Activated CD4-positive, CD25-positive, alpha-beta regulatory T cell treated with anti-CD3 and anti-CD28 coated beads, Interleukin-2, amount 50 U/mL, for 24 hours (primary cell): ENCODE measurements at regions not wholly inside any gene's neighbourhood (a gene's known extent, or its start where the extent isn't known, plus 50 kb on each side); places are given as distances from the start of the nearest gene placed in this dataset.
"Not testable (repeated sequence)": the region's sequence is repeated elsewhere in the genome, so short reads cannot be mapped to it uniquely, and the experiment has no call there.

ENCODE experiments used
- ATAC-seq, 2 donors: fragments of 150-1000 bp; cut with Tn5 transposase; one replicate each; pipeline ENCODE4 v1.10.0; 2021; ENCODE audit warnings: mild to moderate bottlenecking in 1 of 2, moderate library complexity in 1 of 2

DNA sequence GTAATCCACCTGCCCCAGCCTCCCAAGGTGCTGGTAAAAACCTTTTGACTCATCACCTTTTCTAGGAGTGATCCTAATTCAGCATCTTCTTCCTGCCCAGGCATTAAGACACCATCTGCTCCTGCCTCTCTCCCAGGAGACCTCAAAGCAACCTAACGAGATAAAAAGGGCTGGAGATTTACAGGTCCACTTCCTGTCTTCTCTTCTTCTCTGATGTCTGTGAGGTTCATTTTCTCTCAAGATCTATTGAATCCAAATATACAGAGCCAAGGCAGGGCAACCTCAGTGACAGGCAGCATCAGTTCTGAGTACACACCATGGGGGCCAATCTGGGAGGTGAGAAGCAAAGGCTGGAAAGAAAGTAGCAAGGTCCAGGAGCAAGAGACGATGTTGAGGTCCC lies 219.4 kb downstream of the SETD4 start:
- no peak for ATAC-seq

DNA sequence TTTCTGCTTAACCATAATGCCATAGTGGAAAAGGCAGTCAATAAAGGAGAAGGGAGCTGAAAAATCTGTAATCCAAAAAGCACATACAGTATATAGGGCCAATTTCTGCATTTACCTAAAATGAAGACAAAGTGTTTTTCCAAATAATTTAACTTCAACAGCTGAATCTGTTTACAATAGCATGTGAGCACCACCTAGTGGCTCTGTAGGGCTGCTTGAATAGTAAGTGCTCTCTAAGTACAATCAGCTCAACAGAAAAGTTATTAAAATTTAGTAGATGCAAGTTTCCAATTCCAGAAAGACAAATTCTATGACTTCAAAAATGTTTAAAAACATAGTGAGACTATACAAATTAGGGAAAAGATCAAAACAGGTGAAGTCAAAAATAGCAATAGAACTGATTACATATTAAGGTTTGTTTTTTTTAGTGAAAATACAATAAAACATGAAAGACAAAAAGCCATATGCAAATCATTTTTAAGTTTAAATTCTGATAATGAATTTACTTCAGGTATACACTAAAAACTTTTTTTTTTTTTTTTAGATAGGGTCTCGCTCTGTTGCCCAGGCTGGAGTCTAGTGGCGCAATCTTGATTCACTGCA lies 220.0 kb downstream of the SETD4 start:
- peak; percentile 38 to 51 for ATAC-seq

DNA sequence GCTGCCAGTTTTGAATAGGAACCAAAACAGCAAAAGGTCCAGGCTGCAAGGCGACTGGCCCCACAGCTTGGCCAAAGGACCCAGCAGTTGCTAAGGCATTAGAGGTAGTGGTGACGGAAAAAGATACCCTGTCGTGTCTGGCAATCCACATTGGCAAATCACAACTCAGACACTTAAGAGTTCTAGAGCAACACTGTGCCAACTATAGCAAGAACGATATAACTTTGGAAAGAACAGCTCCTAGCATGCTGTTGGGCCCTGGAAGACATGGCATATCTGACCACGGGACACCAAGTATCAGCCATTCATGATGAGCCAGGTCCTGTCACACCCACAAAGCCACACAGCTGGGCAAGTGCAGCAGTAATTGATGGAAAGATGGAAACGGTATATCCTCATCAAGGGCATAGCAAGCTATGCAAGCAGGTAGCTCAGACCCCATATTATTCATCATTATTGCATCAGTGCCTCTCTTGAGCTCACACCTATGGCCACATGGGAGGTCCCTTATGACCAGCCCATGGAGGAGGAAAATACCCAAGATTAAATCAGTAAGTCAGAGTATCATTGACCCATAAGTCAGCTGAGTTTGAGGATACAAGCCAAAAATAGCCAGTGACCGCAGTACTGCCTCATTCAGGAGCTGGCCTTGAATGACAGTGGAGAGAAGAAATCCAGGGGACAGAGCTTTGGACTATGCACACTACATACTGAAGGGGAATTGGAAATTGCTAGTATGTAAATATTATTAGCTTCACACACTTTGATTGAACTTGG lies 221.2 kb downstream of the SETD4 start:
- no peak for ATAC-seq

DNA sequence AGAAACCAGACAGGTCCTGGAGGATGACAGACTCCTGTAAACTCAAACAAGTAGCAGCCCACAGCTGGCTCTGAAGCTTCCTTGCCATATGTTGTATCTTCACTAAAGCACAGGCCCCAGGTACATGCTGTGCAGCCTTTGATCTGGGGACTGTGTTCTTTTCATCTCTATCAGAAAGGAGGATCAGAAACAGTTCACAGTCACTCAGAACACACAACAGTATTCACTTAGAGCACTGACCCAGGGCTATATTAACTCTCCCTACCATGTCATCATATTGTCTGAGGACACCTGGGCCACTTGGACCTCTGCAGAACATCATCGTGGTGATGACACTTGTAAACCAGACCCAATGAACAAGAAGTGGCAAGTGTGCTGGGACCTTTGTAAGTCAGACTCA lies 222.0 kb downstream of the SETD4 start:
- no peak for ATAC-seq

DNA sequence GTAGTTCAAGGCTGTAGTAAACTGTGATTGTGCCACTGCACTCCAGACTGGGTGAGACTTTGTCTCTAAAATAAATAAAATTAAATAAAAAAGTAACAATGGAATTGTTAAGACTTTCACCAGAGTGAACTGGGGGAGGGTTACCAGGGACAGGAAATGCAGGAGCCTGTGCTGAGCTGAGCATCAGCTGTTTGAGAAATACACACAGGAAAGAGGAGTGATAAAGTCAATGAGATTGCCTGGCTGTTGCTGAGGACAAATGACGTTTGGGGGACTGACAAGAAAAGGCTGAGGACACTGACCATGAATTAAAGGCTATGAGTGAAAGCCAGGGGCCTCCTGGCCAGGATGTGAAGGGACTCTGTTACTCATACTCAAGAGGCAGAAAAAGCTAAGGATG lies 226.3 kb downstream of the SETD4 start:
- no peak for ATAC-seq

DNA sequence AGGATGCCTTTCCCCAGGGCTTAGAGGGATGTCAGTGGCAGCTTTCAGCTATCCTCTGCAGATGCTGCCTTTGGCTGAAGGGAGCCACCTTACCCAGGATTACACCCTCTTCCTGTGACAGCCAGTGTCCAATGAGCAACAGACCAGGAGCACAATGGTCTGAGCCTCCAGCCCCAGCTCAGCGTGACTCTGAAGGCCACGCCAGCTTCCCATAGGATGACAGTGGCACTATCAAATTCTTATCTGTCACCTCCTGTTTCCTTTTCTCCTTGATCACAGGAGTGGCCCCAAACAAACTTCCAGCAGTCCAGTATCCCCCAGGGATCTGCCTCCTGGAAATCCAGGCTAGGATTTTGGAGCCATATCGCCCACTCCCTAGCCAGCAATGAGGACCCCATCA lies 226.9 kb downstream of the SETD4 start:
- ATAC-seq = no peak

DNA sequence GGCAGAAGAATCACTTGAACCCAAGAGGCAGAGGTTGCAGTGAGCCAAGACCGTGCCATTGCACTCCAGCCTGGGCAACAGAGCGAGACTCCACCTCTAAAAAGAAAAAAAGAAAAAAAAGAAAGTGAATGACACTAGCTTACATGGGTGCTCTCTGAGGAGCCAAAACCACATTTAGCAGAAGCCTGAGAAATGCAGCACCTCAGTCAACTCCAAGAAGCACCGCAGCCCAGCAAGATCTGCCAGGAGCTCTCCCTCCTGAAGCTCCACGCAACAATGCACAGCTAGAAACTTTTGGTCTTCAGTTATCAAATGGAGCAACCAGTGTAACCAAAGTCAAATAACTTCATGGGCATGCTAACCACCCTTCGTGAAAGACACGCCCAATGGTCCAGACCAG lies 229.1 kb downstream of the SETD4 start:
- ATAC-seq = no peak

DNA sequence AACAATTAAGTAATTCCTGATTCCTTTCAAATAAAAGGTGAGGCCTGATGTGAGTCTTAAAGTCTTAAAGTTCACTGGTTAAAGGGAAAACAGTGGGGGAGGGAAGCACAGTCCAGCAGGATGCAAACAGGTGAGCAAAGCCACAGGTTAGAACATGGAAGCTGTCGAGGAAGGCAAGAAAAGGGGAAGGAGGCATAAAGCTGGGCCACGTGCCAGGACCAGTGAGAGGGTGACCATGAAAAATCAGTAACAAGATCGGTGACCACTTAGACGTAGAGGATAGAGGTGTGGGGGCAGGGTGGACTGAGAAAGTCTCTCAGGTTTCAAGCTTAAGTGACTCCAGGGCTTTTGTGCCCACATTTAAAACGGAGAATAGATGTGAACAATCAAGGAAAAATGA lies 231.3 kb downstream of the SETD4 start:
- ATAC-seq = no peak

DNA sequence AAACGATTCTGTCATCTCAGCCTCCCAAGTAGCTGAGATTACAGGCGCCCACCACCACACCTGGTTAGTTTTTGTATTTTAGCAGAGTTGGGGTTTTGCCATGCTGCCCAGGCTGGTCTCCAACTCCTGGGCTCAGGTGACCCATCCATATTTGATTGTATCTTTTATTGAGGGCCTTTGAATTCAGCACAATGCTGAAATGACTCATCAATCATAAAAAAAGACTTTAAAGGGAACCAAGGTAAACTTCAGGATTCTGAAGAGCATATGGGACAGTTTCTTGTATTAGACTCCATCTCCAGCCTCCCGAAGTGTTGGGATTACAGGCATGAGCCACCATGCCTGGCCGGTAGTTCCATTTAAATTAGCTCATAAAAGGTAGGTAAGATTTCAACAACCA lies 232.2 kb downstream of the SETD4 start:
- ATAC-seq = no peak

DNA sequence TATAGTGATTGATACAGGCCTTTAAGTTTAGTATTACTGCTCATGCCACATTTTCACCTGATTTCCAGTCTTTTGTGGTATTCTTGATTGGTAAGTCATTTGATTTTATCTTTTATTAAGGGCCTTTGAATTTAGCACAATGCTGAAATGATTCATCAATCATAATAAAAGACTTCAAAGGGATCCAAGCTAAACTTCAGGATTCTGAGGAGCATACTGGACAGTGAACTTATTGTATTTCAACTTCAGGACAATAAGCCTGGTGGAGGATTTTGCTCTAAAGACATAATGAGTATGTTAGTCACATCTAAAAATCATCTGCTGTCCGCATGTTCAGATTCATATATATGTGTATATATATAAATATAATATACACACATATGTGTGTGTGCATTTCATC lies 233.3 kb downstream of the SETD4 start:
- ATAC-seq = no peak

DNA sequence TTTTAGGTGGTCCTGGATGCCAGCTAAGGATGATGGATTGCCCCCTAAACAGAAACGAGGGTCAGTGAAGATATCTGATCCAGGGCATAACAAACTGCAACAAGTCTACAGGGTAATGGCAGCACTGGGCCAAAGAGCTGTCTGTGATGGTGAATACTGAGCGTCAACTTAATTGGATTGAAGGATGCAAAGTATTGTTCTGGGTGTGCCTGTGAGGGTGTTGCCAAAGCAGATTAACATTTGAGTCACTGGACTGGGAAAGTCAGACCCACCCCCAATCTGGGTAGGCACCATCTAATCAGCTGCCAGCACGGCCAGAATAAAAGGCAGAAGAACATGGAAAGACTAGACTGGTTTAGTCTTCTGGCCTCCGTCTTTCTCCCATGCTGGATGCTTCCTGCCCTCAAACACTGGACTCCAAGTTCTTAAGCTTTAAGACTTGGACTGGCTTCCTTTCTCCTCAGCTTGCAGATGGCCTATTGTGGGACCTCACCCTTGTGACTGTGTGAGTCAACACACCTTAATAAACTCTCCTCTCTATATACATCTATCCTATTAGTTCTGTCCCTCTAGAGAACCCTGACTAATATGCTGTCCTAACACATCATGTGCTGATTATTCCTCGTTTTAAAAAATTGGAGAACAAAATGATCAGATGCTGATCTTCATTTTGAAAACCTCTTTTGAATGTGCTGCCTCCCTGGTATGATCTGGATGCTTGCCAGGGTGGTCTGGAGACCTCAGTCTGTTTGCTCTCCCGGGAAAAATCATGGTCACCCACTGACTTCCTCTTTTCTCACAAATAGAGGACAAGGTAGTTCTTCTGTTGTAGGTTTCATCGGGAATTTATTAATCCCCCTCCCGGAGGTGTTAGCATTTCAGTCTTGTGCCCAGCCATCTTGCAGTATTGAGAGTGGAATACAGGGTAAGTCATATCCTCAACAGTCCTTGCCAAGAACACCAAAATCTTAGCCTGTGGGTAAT lies 234.7 kb downstream of the SETD4 start:
- no peak for ATAC-seq

DNA sequence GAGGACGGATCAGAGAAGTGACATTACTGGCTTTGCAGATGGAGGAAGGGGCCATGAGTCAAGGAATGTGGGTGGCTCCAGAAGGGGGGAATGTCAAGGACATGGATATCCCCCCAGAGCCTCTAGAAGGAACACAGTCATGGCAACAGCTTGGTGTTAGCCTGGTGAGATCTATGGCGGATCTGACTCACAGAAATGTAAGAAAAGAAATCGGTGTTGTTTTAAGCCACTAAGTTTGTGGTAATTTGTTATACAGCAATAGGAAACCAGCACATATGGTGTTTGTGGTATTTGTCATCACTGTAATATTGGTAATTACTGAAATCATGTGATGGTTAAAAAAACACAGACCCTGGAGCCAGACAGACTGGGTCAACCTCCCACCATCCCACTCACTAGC lies 236.2 kb downstream of the SETD4 start:
- ATAC-seq = no peak

DNA sequence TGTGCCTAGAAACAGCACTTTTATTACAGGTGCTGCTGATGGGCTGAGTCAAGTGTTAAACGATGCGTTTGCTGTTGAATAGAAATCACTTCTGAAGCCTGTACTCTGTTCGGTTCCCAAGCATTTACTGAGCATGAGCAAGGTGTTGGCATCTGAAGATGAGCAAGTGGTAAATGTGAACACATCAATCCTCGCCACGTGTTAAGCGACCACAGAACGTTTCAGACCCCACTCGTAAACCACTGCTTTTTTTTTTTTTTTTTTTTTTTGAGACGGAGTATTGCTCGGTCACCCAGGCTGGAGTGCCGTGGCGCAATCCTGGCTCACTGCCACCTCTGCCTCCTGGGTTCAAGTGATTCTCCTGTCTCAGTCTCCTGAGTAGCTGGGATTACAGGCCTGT lies 241.2 kb downstream of the SETD4 start:
- ATAC-seq = no peak

DNA sequence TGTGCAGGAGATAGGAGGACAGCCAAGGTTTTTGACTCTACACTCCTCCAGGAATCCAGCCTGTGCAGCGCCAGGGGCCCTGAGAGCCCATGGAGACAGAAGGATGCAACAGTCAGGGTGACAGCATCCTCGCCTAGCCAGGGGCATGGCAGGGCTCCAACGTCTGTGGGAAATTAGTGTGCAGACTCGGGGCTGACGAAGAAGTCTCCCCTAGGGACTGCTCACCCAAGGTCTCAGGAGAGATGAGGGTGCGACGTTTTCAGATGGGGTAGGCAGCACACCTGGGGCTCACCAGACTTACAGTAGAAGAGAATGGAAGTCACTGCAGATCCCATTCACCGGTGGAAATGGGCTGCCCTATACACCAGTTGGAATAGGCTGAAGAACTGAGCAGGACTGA lies 241.7 kb downstream of the SETD4 start:
- no peak for ATAC-seq

DNA sequence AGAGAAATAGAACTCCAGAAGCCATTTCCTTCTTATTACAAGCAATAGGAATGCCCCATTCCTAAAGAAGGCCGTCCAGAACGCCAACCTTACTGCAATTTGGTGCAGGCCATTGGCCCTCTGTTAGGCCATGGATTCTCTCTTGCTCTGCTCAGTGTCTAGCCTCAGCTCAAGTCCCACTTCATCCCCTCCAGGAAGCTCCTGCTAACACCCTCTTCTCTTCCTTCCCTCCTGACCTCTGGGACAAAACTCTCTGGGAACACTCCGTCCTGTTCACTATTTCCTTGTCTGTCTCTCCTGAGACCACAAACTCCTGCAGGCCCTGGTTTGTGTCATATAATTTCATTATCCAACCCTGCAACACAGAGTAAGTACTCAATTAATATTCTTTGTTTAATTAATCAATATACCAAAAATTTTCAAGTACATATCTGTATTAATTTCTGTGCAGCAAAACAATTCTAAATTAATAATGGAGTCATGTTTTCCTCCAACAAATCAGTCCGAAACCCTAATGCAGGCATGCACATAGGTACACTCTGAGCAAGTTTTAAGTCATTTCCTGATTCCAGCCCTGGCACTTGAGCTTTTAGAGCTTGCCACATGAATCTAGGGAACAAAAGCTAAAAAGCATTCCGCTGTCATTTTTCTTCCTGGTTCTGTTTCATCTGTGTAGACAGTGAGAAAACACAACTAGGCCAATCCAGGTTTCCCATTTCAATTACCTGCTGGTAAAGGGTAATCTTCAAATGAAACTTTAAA lies 245.3 kb downstream of the SETD4 start:
- no peak for ATAC-seq

DNA sequence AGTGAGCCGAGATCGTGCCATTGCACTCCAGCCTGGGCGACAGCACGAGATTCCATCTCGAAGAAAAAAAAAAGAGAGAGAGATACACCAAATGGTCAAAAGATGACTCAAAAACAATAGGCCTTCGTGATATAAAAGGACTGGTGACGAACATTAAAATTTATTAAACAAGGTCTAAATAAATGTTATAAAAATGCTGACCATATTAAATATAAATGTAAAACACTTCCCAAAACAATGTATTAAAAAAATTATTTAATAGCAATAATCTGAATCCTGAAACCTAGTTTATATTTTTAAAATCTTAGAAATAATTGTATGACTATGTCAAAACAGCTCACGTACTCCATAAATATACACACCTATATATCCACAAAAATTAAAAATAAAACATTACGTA lies 247.6 kb downstream of the SETD4 start:
- ATAC-seq = no peak

DNA sequence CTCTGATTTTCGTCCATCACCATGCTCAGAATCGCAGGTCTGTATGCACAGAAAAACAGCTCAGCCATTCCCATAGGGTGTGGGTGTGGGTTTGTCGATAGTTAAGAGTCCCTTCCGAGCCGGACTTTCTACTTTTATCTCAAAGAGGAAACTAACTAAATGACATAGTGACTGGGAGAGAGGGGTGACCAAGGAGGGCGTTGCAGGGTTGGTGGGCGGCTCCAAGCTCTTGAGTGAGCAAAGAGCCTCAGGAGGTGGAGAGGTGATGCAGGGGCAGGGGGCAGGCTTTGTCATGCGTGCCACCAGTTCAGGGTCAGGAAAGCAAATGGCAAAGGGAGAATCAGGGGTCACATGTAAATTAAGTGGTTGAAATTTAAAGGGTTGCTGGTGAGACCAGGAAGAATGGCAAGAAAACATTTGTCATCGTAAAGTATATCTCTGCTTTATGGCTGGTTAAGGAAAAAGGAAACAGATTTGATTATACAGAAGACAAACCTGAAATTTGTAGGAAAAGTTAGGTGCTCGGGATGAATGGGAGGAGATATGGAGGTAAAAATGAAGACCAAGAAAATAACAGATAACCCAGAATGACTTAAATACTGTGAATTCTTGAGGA lies 249.0 kb downstream of the SETD4 start:
- no peak for ATAC-seq

DNA sequence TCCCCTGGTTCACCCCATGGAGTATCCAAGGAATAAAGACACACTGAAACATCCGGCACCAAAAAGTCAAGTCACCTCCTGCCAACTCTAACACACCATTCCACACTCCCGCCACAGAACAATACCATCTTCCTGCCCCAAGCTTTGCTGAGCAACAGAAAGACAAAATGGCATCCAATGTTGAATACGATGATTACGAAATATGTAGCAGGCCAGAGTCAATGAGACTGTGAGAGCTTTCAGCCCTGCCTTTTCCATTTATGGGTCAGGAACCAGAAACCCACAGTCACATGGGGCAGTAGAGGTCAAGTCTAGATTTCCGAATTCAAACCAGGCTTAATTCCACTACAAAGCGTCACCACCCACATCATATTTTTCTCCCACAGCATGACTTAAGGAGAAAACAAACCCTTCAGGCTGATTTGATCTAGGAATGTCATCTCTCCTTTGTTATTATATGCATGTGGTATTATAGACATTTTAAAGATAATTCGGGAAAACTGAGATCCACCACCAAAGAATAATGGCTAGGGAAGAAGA lies 249.8 kb downstream of the SETD4 start:
- no peak for ATAC-seq

DNA sequence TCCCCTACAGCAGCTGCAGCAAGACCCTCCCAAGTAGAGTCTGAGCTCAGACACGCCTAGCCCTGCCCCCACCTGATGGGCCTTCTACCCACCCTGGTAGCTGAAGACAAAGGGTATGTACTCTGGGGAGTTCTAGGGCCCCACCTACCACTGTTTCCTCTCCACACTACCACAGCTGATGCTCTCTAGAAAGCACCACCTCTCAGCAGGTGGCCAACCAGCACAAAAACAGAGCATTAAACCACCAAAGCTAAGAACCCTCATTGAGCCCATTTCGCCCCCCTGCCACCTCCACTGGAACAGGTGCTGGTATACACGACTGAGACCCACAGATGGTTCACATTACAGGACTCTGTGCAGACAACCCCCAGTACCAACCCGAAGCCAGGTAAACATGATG lies 258.9 kb downstream of the SETD4 start:
- ATAC-seq = no peak

DNA sequence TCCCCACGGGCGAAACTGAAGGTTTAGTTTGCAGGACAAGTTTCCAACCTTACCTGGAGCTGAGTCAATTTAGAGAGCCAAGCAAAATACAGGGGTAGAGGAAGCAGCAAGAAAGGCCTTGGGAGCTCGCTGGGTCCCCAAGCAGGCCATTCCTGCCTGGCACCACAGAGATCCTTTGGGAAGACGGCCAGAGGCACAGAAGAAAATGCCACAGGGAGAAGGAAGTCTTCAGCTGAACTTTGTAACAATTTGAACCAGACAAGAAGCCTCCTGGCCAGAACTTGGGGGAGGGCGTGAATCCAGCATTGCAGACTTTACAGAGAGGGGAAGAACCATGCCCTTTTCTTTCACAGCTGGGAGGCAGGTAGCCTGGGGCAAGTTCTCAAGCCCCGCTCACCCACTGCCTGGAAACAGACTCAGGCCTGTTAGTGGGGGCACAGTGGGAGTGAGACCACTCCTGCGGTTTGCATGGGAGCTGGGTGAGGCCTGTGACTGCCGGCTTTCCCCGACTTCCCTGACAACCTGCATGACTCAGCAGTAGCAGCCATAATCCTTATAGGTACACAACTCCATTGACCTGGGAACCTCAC lies 259.4 kb downstream of the SETD4 start:
- ATAC-seq = not testable (repeated sequence)

DNA sequence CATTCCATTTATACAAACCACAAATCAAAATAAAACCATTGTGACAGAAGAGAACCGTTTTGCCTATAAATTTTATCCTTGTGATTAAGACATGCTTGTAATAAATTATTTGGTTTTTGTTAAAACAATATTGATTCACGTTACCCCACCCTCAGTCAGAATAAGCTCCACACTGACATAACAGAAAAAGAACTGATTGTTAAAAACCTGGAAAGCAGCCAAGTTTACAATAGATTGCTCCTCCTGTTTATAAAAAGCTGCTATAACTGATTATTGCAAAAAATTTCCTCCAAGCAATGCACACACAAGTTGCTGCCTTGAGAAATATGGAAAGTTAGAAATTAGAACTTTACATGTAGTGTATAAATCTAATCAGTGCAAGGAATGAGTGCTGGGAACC lies 263.5 kb downstream of the SETD4 start:
- ATAC-seq = no peak

DNA sequence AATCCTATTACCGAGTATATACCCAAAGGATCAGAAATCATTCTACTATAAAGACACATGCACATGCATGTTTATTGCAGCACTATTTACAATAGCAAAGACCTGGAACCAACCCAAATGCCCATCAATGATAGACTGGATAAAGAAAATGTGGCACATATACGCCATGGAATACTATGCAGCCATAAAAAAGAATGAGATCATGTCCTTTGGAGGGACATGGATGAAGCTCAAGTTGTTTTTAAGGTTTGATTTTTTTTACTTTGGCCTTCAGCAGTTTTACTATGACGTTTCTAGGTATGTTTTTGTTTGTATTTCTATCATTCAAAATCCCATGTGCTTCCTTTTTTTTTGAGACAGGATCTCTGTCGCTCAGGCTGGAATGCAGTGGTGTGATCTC lies 265.8 kb downstream of the SETD4 start:
- not testable (repeated sequence) for ATAC-seq
